HUDEP-2 (cell line): ENCODE measurements at regions not wholly inside any gene's neighbourhood (a gene's known extent, or its start where the extent isn't known, plus 50 kb on each side); places are given as distances from the start of the nearest gene placed in this dataset.
"Not testable (repeated sequence)": the region's sequence is repeated elsewhere in the genome, so short reads cannot be mapped to it uniquely, and the experiment has no call there.

Source experiments
- DNase-seq, 76 experiments: peaks; one replicate each; lab custom pipeline; 2025; ENCODE audit not compliant: unreplicated experiment in 76 of 76; lab: John Stamatoyannopoulos, UW

DNA sequence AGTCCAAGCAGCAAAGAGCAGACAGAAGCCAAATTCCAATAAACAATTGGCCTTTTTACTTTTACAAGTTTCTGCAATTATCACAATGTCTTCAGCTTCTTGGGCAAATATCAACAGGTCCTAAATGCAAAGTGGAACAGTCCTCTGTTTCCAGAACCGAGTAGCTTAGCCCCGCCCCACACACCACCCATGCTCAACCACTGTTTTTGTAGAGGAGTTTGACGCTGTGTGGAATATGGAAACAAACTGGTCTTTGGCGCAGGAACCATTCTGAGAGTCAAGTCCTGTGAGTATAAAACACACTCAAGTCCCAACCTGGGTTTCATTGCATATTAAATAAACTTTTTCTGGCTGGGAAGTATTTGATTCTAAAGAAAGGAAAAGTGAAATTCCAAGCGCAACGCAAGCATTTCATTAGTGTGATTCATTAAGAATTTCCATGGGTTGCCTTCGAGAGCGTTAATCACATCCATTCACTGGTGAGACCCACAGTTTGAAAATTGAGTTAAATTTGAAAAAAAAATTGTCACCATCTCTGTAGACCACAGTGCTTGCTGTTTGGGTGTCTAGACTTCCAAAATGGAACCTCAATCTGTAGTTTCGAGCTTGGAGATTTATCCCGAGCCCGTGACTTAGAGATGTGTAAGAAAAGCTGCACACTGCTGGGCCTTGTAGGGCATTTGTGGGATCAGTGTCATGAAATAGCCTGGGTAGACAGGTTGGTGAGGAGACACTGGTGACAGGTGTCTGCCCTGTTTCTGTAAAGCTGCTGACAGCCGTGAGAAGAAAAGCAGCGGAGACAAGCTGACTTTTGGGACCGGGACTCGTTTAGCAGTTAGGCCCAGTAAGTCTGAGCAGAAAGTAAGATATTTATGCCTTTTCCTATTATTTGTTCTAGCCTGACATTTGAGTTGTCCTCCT lies 96.1 kb downstream of the DAD1 start:
- DNase-seq, result no peak

DNA sequence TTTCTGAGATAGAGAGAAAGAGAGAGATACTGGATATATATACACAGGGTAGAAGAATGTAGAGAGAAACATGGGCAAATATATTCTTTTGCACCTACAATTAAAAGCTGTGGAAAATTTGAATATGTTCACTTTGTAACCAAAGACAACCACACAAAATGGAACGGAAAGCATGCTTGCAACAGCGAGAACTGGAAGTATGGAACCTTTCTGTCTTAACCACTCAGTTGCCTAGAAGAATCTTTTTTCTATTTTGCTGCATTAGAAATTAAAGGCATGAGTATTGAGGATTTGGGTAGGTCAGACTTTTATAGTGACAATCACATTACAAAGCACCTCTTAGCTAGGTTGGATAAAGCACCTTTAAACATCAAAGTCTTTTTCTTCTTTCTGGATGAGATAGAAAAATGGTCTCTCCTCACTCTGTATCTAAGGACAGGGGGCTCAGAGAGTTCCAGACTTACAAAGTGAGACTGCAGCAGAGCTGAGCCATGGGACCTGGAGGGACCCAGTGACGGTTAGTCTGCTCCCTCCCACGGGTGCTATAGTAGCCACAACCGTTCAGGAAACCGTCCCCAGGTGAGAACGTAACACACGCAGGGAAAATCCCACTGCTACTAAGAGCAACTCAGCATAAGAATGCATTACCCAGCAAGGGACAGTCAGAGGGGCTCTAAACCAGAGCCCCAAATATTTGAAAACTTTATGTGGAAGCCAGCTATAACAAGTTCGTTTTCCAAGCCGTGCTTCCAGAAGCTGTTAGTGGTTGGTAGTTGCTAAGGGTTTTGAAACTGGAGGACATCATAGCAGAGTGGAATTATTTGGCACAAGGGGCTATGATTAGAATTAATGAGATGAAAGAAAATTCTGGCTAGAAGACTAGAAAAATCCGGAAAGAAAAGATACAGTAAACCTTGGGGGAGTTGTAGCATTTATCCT lies 97.1 kb downstream of the DAD1 start:
- DNase-seq, result no peak

DNA sequence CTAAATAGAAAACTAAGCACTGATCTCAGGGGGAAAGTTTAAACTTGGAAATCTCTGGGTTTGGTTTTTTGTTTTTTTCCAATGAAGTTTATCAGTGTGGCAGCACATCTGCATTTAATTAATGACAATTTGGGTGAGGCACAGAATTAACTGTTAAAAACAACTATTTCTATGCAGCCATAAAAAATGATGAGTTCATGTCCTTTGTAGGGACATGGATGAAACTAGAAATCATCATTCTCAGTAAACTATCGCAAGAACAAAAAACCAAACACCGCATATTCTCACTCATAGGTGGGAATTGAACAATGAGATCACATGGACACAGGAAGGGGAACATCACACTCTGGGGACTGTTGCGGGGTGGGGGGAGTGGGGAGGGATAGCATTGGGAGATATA lies 98.0 kb downstream of the DAD1 start:
- not testable (repeated sequence) for DNase-seq

DNA sequence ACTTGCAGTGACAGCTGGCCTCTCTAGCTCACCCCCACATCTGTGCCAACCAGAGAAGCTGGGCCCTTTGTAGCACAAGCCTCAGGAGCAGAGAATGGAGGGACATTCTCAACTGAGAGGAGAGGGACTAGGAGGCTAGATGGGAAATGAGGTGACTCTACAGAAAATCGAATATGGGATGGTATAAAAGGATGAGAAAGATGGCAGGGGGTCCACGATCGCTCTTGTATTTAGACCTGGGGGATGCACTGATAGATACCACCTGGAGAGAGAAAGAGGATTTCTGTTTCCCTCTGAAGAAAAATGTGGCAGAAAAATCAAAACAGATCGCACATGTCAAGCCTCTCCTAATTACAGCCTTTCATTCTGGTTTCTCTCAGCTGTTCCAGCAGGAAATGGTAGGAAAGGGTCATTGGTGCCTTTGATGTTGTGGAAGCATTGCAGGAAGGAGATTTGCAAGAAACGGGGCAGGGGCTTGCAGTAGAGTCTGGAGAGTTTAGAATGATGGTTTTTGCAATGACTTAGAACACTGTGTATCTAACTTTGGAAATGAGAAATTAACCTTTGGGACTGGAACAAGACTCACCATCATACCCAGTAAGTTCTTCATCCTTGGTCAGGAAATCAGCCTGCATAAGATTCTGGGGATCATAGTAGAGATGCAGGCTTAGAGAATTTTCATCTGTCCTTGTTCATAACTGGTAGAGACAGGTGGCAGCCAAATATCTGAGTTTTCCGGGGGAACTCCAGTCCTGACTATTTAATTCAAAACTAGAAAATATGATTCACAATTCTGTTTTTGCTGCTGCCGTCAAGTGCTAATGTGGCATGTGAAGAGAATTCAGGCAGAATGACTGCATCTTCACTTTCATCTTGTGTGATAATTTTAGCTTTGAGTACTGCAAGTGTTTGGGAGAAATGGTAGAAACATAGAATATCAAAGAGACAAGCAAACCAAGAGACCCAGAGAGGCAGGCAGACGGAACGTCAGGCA lies 98.8 kb downstream of the DAD1 start:
- no peak for DNase-seq

DNA sequence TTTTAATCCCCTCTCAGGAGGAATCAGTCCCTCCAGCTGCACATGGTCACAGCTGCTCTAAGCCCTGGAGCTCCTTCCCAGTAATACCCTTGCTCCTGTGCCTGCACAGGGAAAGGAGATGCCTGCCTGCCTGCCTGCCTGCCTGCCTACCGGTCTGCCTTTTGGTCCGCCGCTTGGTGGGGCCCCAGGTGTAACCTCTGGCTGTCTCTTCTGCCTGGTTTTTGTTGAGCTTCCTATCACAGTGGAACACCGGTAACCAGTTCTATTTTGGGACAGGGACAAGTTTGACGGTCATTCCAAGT lies 99.8 kb downstream of the DAD1 start:
- no peak for DNase-seq

DNA sequence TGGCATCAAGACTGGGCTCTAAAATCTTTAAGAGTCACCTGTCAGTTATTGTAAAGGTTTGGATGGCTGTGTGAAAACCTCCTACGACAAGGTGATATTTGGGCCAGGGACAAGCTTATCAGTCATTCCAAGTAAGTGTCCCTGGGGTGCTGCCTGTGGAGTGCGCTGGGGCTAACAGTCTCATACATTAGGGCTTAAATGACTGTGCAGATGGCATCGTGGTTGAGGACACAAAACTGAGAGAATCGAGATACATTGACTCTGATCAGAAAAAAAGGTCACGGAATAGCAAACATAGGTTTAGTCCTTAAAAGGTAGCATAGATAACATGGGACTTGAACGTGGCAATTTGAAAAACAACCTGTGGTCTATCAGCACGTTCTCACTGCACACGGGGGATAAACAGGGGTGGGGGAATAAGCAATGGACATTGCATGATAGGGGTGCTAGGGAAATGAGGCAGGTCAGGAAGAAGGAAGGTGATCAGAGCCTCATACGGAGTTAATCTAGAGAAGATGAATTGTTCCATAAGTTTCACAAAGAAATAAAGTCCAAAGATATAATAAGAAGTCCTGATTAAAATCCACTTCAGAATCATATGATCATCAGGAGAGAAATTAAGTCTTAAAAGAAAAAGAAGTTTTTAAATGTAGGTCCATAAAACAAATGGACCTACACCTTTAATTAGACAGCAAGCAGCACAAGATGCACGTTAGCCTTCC lies 100.3 kb downstream of the DAD1 start:
- DNase-seq, result no peak

GRCh38 chr14:22487941-22488340 lies 101.1 kb downstream of the DAD1 start:
- peak in 5 of 76 experiments; percentile 7 to 57 (median 24) for DNase-seq

DNA sequence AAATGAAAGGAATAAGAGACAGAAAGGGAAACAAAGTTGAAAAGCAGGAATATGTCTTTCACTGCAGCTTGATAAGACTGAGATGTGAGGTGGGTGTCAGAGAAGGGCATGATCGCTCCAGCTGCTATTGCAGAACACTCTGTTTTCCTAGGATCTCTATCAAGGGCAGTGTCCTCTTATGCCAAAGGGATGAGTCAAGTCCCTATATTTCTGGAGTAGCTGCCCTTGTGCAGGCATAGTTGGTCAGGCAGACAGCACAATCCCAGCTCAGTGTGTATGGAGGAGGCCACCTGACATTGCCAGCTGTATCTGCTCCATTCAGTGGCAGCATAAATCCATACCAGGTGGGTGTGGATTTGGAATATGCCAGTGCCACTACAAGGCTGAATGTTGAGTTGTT lies 101.6 kb downstream of the DAD1 start:
- no peak for DNase-seq

GRCh38 chr14:22486675-22487074 lies 102.3 kb downstream of the DAD1 start:
- DNase-seq, result no peak

GRCh38 chr14:22485649-22486048 lies 103.4 kb downstream of the DAD1 start:
- no peak for DNase-seq

- no peak for DNase-seq
Measured at GRCh38 chr14:22485178-22485577, 103.8 kb downstream of the DAD1 start.

DNA sequence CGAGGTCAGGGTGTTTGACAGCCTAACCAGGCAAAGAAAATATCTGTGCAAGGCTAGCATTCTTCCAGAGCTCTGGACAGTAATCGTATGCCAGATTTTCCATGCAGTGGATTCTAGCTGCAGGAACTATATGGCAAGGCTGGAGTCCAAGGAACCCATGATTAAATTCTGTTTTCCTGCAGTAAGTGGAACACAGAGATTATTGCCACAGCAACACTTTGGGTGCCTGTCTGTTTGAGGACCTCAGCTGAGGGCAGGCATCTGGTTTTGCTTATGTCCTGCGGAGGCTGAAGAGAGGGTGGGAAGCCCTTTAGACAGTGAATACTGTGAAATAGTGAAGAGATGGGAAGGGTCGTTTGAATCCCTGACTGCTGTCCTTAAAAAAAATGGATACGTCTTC lies 104.4 kb downstream of the DAD1 start:
- DNase-seq, result no peak

GRCh38 chr14:22483863-22484593 lies 105.0 kb downstream of the DAD1 start:
- no peak for DNase-seq

DNA sequence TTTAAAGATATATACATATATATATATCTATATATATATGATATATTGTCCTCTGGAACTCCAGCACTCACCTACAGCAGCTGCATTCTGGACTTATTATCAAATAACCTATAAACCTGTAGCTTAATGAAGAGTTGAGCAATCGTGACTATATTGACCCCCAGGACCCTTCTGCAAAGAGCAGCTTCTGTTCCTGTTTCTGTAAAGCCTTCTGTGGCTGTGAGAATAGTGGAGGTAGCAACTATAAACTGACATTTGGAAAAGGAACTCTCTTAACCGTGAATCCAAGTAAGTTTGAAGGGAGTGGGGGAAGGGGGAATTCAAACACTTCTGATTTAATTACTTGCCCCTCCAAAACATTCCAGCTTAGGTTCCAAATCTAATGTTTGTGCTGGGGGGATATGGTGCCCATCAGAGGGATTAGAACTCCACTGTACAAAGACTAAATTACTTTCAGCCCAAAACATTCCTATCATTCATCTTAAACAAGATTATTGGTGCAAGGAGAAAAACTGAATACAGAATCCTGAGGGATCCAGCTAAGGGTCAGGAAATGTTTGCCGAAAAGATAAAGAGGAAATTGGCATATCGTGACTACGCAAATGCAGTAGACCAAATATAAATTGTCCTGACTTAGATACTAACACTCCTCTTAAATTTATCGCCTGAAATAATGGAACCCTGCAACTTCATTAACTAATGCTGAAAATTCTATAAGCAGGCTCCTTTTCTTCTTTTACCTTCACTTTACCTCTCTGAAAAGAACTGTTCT lies 106.1 kb downstream of the DAD1 start:
- DNase-seq, result no peak

- DNase-seq, result no peak
Measured at GRCh38 chr14:22482085-22482694, 106.8 kb downstream of the DAD1 start.

DNA sequence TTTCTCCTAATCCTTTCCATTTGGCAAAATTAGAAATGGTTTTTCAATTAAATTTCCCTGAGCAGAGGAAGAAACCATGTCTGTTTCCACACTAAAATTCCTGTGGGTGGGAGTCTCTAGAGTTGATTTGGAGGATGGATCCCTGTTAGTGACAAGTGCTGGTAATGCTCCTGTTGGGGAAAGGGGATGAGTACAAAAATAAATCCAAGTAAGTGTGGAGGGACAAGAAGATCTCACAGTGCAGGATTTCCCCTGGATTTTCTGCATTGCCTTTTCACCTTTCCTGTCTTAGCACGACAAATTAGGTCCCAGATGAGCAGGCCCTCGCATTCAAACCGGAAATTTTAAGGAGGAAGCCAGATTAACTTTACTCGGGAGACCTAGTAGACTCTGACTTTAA lies 107.5 kb downstream of the DAD1 start:
- DNase-seq, result no peak

GRCh38 chr14:22479776-22480464 lies 109.1 kb downstream of the DAD1 start:
- DNase-seq, result no peak
